Stimulated activated effector memory CD8-positive, alpha-beta T cell treated with anti-CD3 and anti-CD28 coated beads, Interleukin-12 subunit alpha, Interleukin-12 subunit beta, amount 100 ng/mL, for 72 hours (primary cell): ENCODE measurements at regions not wholly inside any gene's neighbourhood (a gene's known extent, or its start where the extent isn't known, plus 50 kb on each side); places are given as distances from the start of the nearest gene placed in this dataset.
A peak's percentile ranks its signal among the peaks of the same experiment; 100 is the strongest.
"Not testable (repeated sequence)": the region's sequence is repeated elsewhere in the genome, so short reads cannot be mapped to it uniquely, and the experiment has no call there.

ENCODE experiments used
- ATAC-seq: fragments of 150-1000 bp; cut with Tn5 transposase; 2 replicates; pipeline ENCODE4 v1.10.0; 2021
- DNase-seq, 2 donors: peaks; one replicate each; pipeline ENCODE4 v3.0.0; 2021 to 2022; ENCODE audit warnings: low spot score in 2 of 2
- H3K27ac Mint-ChIP-seq: one replicate; pipeline ENCODE4 v1.8.0; 2022; ENCODE audit warnings: mild to moderate bottlenecking, mixed read lengths
- H3K36me3 Mint-ChIP-seq: one replicate; pipeline ENCODE4 v1.8.0; 2022; ENCODE audit warnings: mild to moderate bottlenecking, mixed read lengths
- H3K4me1 Mint-ChIP-seq: one replicate; pipeline ENCODE4 v1.8.0; 2022; ENCODE audit warnings: mixed read lengths
- H3K4me3 Mint-ChIP-seq: one replicate; pipeline ENCODE4 v1.8.0; 2022; ENCODE audit warnings: mild to moderate bottlenecking, mixed read lengths
- H3K9me3 Mint-ChIP-seq: one replicate; pipeline ENCODE4 v1.8.0; 2022; ENCODE audit warnings: mixed read lengths

- H3K27ac Mint-ChIP-seq, H3K4me3 Mint-ChIP-seq, H3K9me3 Mint-ChIP-seq, DNase-seq, H3K36me3 Mint-ChIP-seq, H3K4me1 Mint-ChIP-seq: not testable (repeated sequence)
- ATAC-seq = peak; percentile 13
These were observed 4053.5 kb upstream of the TPTE start for GRCh38 chr21:6467907-6468306.

DNA sequence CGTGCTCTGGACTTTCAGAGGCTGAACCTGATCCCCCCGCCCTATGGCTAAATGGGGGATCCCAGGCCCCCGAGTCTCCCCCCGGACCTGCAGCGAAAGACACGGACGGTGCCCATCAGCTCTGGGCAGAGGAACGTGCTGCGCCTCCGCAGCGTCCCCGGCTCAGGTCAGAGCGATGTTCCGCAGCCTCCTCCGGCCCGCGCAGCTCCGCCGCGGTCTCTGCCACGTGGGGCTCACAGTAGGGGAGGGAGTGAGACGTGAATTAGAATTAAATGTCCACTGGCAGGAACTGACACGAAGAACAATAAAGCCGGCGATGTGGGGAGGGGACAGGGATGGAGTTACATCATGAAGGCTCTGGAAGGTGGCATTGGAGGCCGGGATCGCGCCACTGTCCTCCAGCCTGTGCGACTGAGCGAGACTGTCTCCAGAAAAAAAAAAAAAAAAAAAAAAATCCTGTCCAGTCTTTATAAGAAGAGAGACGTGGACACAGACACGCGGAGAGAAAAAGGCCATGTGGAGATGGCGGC is 4053.0 kb upstream of the TPTE start:
- not testable (repeated sequence) for DNase-seq, H3K27ac Mint-ChIP-seq, H3K4me1 Mint-ChIP-seq, H3K4me3 Mint-ChIP-seq, H3K36me3 Mint-ChIP-seq, H3K9me3 Mint-ChIP-seq
- peak; percentile 24 for ATAC-seq

DNA sequence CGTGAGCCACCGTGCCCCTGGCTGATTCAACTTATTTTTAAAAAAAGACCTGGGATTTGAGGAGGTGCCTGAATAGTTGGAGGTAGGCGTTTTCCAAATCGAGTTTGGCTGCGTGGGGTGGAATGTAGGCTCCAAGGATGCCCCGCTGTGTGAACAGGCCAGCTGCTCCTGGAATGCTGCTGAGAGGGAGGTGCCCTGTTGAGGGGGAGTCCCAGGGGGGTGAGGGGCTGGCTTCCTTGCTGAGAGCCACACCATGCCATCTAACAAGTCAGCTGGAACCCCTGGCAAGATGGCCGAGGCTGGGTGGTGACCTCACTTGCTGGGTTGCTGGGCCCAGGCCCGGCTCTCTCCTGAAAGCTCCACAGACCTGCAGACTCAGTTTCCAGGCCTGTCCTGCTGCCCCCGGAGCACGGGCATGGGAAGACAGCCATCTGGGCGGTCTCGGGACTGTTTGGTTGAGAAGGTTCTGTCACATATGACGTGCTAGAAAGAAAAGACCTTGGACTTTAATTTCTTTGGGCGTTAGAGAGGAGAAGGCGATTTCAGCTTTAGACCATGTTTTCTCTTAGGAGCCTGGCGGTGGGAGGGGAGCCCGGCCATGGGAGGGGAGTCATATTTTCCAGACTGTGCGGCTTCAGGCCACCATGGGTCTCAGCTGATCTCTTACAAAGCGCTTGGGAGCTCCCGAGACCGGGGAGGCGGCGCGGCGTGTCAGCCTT is 4047.0 kb upstream of the TPTE start:
- H3K4me1 Mint-ChIP-seq, H3K36me3 Mint-ChIP-seq, H3K9me3 Mint-ChIP-seq, ATAC-seq, DNase-seq, H3K27ac Mint-ChIP-seq, H3K4me3 Mint-ChIP-seq: not testable (repeated sequence)

GRCh38 chr21:6481116-6481515 is 4040.3 kb upstream of the TPTE start:
- H3K36me3 Mint-ChIP-seq, H3K4me1 Mint-ChIP-seq, H3K9me3 Mint-ChIP-seq, DNase-seq, H3K4me3 Mint-ChIP-seq, ATAC-seq, H3K27ac Mint-ChIP-seq: not testable (repeated sequence)

- DNase-seq, H3K27ac Mint-ChIP-seq, H3K36me3 Mint-ChIP-seq, H3K4me1 Mint-ChIP-seq, H3K4me3 Mint-ChIP-seq, ATAC-seq, H3K9me3 Mint-ChIP-seq: not testable (repeated sequence)
These were observed 4038.8 kb upstream of the TPTE start for GRCh38 chr21:6482616-6483015.

DNA sequence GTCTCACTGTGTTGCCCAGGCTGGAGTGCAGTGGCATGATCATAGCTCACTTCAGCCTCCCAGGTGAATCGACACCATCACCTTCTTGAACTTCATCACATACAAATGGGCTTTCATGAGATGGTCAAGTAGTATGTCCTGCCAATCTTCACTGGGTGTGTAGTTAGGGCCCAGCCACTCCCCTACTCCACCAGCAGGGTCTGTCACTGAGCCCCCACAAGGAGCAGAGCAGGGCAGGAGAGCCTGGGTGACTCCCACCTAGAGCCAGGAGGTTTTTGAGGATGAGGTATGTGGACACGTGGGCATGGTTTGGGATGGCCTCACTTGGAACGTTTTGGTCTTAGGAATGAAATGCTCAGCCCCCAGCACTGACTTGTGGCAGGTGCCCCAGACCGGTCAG is 4037.7 kb upstream of the TPTE start:
- H3K36me3 Mint-ChIP-seq, ATAC-seq, H3K4me3 Mint-ChIP-seq, H3K9me3 Mint-ChIP-seq, H3K27ac Mint-ChIP-seq, DNase-seq, H3K4me1 Mint-ChIP-seq: not testable (repeated sequence)

- H3K4me1 Mint-ChIP-seq, DNase-seq, H3K36me3 Mint-ChIP-seq, H3K9me3 Mint-ChIP-seq, H3K4me3 Mint-ChIP-seq, H3K27ac Mint-ChIP-seq, ATAC-seq: not testable (repeated sequence)
These were observed 4034.6 kb upstream of the TPTE start for GRCh38 chr21:6486821-6487220.

- not testable (repeated sequence) for H3K27ac Mint-ChIP-seq, H3K36me3 Mint-ChIP-seq, DNase-seq, H3K9me3 Mint-ChIP-seq, H3K4me1 Mint-ChIP-seq, H3K4me3 Mint-ChIP-seq, ATAC-seq
These were observed 4028.7 kb upstream of the TPTE start for GRCh38 chr21:6492691-6493090.

- peak; percentile 72 for ATAC-seq
- not testable (repeated sequence) for H3K4me1 Mint-ChIP-seq, H3K27ac Mint-ChIP-seq, DNase-seq, H3K4me3 Mint-ChIP-seq, H3K36me3 Mint-ChIP-seq, H3K9me3 Mint-ChIP-seq
These were observed 4027.4 kb upstream of the TPTE start for GRCh38 chr21:6493957-6494356.

DNA sequence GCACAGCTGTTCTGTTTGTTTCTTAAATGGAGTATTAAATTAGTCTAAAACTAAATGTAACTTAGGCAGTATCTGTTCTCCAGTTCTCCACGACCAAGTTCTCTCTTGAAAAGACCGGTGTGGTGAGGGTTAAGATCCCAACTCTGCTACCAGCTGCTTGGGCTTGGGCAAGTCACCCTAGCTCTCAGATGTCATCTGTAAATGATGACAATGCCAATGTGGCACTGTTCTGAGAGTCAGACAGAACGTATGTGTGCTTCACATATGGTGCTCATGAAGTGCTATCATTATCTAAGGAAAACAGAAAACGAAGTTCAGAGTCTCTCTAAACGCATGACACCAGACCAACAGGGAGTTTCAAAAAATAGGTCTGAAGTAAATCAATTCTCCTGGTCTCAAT is 4025.0 kb upstream of the TPTE start:
- not testable (repeated sequence) for H3K27ac Mint-ChIP-seq, H3K36me3 Mint-ChIP-seq, H3K4me1 Mint-ChIP-seq, ATAC-seq, H3K9me3 Mint-ChIP-seq, H3K4me3 Mint-ChIP-seq, DNase-seq

- not testable (repeated sequence) for H3K9me3 Mint-ChIP-seq, H3K4me1 Mint-ChIP-seq, H3K36me3 Mint-ChIP-seq, H3K27ac Mint-ChIP-seq, H3K4me3 Mint-ChIP-seq
- DNase-seq (peak; percentile 6 to 52), ATAC-seq (peak; percentile 51)
These were observed 4022.7 kb upstream of the TPTE start for GRCh38 chr21:6498716-6499115.

- not testable (repeated sequence) for H3K9me3 Mint-ChIP-seq, H3K36me3 Mint-ChIP-seq, H3K4me3 Mint-ChIP-seq, H3K27ac Mint-ChIP-seq, H3K4me1 Mint-ChIP-seq
- DNase-seq (peak; percentile 17 to 59), ATAC-seq (peak; percentile 95)
These were observed 4022.1 kb upstream of the TPTE start for GRCh38 chr21:6499128-6499826.

GRCh38 chr21:6499866-6500265 is 4021.5 kb upstream of the TPTE start:
- H3K27ac Mint-ChIP-seq, H3K9me3 Mint-ChIP-seq, DNase-seq, H3K36me3 Mint-ChIP-seq, H3K4me3 Mint-ChIP-seq, H3K4me1 Mint-ChIP-seq, ATAC-seq: not testable (repeated sequence)

DNA sequence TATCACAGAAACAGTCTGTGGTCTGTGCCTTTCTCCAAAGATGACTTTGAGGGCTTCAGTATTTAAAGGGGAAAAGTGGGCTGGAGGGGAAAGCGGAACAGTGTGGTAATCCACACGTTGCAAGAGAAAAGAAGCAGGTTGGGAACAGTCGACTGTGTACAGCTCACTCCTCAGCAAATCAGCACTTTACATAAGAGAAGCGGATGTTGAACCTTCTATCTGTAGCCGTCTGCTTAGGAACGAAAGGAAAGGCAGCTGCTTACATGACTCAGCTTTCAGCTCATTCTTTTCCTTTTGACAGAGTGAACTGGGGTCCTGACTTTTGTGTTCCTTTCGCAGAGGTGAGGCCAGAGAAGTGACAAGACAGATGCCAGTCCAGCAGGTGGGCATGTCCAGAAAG is 4020.7 kb upstream of the TPTE start:
- not testable (repeated sequence) for H3K4me1 Mint-ChIP-seq, H3K9me3 Mint-ChIP-seq, DNase-seq, H3K27ac Mint-ChIP-seq, H3K4me3 Mint-ChIP-seq, H3K36me3 Mint-ChIP-seq
- ATAC-seq = peak; percentile 22

DNA sequence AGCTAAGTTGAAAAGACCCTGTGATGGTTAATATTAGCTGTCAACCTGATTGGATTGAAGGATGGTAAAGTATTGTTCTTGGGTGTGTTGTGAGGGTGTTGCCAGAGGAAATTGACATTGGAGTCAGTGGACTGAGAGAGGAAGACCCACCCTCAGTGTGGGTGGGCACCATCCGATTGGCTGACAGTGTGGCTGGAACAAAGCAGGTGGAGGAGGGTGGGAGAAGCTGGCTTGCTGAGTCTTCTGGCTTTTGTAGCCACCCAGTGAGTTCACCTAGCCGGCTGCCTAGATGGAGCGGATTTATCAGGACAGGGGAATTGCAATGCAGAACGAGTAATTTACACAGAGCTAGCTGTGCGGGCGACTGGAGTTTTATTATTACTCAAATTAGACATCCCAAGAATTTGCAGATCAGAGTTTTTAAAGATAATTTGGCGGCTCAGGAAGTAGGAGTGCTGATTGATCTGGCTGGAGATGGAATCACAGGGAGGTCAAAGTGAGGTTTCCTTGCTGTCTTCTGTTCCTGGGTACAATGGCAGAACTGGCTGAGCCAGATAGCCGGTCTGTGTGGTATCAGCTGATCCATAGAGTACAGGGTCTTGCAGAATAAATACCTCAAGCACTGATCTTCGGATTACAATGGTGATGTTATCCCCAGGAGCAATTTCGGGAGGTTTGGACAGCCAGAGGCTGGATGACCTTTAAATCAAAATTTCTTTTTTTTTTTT is 4015.1 kb upstream of the TPTE start:
- not testable (repeated sequence) for H3K27ac Mint-ChIP-seq, H3K36me3 Mint-ChIP-seq, ATAC-seq, H3K4me1 Mint-ChIP-seq, DNase-seq, H3K4me3 Mint-ChIP-seq, H3K9me3 Mint-ChIP-seq
